HG03108 (cell line): ENCODE measurements at regions not wholly inside any gene's neighbourhood (a gene's known extent, or its start where the extent isn't known, plus 50 kb on each side); places are given as distances from the start of the nearest gene placed in this dataset.
"Not testable (repeated sequence)": the region's sequence is repeated elsewhere in the genome, so short reads cannot be mapped to it uniquely, and the experiment has no call there.

Source experiments
- ATAC-seq: cut with Tn5 transposase; IDR thresholded peaks from one replicate; pipeline ENCODE4 v1.9.1; 2021; ENCODE audit warnings: moderate library complexity; ENCODE audit not compliant: unreplicated experiment

- no peak for ATAC-seq
Observed at GRCh38 chr2:41038408-41038807, 586.5 kb upstream of the SLC8A1 start.

- not testable (repeated sequence) for ATAC-seq
Observed at GRCh38 chr2:41039750-41040149, 587.9 kb upstream of the SLC8A1 start.

GRCh38 chr2:41040782-41041520, 589.1 kb upstream of the SLC8A1 start:
- ATAC-seq, result no peak

GRCh38 chr2:41042343-41042742, 590.5 kb upstream of the SLC8A1 start:
- no peak for ATAC-seq

GRCh38 chr2:41061356-41061755, 609.5 kb upstream of the SLC8A1 start:
- ATAC-seq, result no peak

GRCh38 chr2:41062336-41062735, 610.4 kb upstream of the SLC8A1 start:
- no peak for ATAC-seq

- no peak for ATAC-seq
Observed at GRCh38 chr2:41066168-41066567, 614.3 kb upstream of the SLC8A1 start.

- ATAC-seq, result no peak
Observed at GRCh38 chr2:41068740-41069139, 616.9 kb upstream of the SLC8A1 start.

- no peak for ATAC-seq
Observed at GRCh38 chr2:41078341-41078740, 626.5 kb upstream of the SLC8A1 start.

GRCh38 chr2:41079011-41079410, 627.1 kb upstream of the SLC8A1 start:
- ATAC-seq, result no peak

- ATAC-seq, result no peak
Observed at GRCh38 chr2:41084321-41084720, 632.4 kb upstream of the SLC8A1 start.

GRCh38 chr2:41087946-41088345, 636.1 kb upstream of the SLC8A1 start:
- ATAC-seq, result no peak

GRCh38 chr2:41101281-41101680, 649.4 kb upstream of the SLC8A1 start:
- no peak for ATAC-seq

- ATAC-seq, result no peak
Observed at GRCh38 chr2:41109744-41110143, 657.9 kb upstream of the SLC8A1 start.

GRCh38 chr2:41111836-41112627, 660.1 kb upstream of the SLC8A1 start:
- no peak for ATAC-seq

GRCh38 chr2:41116106-41116797, 664.4 kb upstream of the SLC8A1 start:
- ATAC-seq, result no peak

- no peak for ATAC-seq
Observed at GRCh38 chr2:41119489-41119888, 667.6 kb upstream of the SLC8A1 start.

- ATAC-seq, result no peak
Observed at GRCh38 chr2:41123341-41123740, 671.5 kb upstream of the SLC8A1 start.

GRCh38 chr2:41127351-41127750, 675.5 kb upstream of the SLC8A1 start:
- no peak for ATAC-seq

- no peak for ATAC-seq
Observed at GRCh38 chr2:41129988-41130387, 678.1 kb upstream of the SLC8A1 start.

GRCh38 chr2:41137031-41137430, 685.1 kb upstream of the SLC8A1 start:
- ATAC-seq, result no peak
